Adipocyte (in vitro differentiated cells): ENCODE measurements at regions not wholly inside any gene's neighbourhood (a gene's known extent, or its start where the extent isn't known, plus 50 kb on each side); places are given as distances from the start of the nearest gene placed in this dataset.

Experiments used
- DNase-seq: peaks from one replicate; pipeline ENCODE4 v3.0.0-alpha.2; 2015; ENCODE audit warnings: low read depth
- H3K27me3 ChIP-seq: replicated peaks from 2 replicates; pipeline ENCODE4 v1.7.0; 2013; ENCODE audit warnings: mild to moderate bottlenecking, low read length, moderate library complexity; ENCODE audit not compliant: control insufficient read depth, insufficient read depth
- H3K36me3 ChIP-seq: 2 replicates; pipeline ENCODE4 v1.7.0; 2013; ENCODE audit warnings: low read length, mild to moderate bottlenecking, moderate library complexity; ENCODE audit not compliant: control insufficient read depth, insufficient read depth, severe bottlenecking
- H3K4me1 ChIP-seq: 2 replicates; pipeline ENCODE4 v1.7.0; 2013; ENCODE audit warnings: mild to moderate bottlenecking, low read length, moderate library complexity; ENCODE audit not compliant: control insufficient read depth, insufficient read depth
- H3K4me3 ChIP-seq: 2 replicates; pipeline ENCODE4 v1.7.0; 2013; ENCODE audit warnings: mild to moderate bottlenecking, low read length, moderate library complexity
- H3K9ac ChIP-seq: 2 replicates; pipeline ENCODE4 v1.7.0; 2013; ENCODE audit warnings: mild to moderate bottlenecking, low read length, moderate library complexity
- H3K9me3 ChIP-seq: 2 replicates; pipeline ENCODE4 v1.7.0; 2013; ENCODE audit warnings: mild to moderate bottlenecking, low read length, moderate library complexity; ENCODE audit not compliant: control insufficient read depth

DNA sequence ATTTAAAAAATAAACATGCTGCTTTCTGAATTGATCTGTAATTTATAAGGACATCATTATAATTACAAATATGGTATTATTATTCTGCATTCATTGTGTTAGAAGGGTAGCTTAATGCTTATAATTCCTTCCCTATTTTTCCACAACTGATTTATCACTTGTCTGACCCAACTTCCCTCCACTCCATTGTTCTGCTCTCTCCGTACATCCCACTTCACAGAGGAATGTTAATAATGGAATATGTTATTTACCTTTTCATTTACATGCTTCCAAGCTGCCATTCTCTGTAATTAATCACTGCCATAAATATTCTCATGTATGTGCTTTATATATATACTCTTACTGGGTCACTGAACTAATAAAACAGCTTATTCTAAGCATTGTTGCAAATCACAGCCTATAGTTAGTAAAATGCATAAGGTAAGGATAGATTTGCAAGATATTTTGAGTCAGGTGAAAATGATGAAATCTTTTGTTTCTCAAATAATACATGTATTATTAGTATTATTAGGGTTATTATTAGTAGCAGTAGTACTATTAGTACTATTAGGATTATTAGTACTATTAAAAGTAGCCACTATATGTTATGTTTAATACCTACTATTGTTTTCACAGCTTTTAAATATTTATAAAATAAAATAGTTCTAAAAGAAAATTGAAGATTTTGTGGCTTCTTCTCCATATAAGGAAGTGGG lies 70.6 kb upstream of the NEK7 start:
- H3K9ac ChIP-seq, result no peak overlapping the region
- DNase-seq, result no peak
- H3K36me3 ChIP-seq, result no peaks in the 10 kb centered on the region
- no peak overlapping the region for H3K4me3 ChIP-seq
- no peaks in the 10 kb centered on the region for H3K4me1 ChIP-seq
- H3K27me3 ChIP-seq, result no peaks in the 10 kb centered on the region
- no peaks in the 10 kb centered on the region for H3K9me3 ChIP-seq

- Histone ChIP-seq H3K27me3 (no peaks in the 10 kb centered on the region), H3K4me1 (no peaks in the 10 kb centered on the region), H3K4me3 (no peak overlapping the region), H3K9ac (no peak overlapping the region), H3K9me3 (no peaks in the 10 kb centered on the region), H3K36me3 (no peaks in the 10 kb centered on the region)
- no peak for DNase-seq
Observed at GRCh38 chr1:198087831-198088230, 69.0 kb upstream of the NEK7 start.

GRCh38 chr1:198088360-198089071 lies 68.3 kb upstream of the NEK7 start:
- Histone ChIP-seq H3K9ac (no peak overlapping the region), H3K4me3 (no peak overlapping the region), H3K36me3 (no peaks in the 10 kb centered on the region), H3K9me3 (no peaks in the 10 kb centered on the region), H3K4me1 (no peaks in the 10 kb centered on the region), H3K27me3 (no peaks in the 10 kb centered on the region)
- peak; percentile 83 for DNase-seq

DNA sequence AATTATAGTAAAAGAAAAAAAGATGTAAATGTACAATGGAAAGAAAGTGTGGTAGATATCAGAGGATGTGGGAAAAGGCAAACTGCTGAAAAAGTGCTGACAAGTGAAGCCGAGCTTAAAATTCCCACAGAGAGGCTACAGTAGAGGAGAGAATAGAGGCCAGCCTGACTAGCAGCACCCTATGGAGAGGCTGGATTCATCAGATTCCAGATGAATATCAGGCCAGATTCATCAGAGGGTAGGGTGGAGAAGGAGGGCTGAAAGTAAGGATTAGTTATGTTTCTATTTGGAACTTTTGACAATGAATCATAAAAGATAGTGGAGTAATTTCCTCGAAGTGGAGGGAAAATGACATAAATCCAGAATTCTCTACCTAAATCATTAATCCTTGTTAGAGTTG lies 60.4 kb upstream of the NEK7 start:
- H3K4me3 ChIP-seq, result no peak overlapping the region
- no peaks in the 10 kb centered on the region for H3K9me3 ChIP-seq
- peak; percentile 56 for DNase-seq

GRCh38 chr1:198099755-198100154 lies 57.0 kb upstream of the NEK7 start:
- no peaks in the 10 kb centered on the region for H3K27me3 ChIP-seq
- DNase-seq, result no peak
- H3K36me3 ChIP-seq, result no peaks in the 10 kb centered on the region
- no peak overlapping the region for H3K4me3 ChIP-seq
- H3K4me1 ChIP-seq, result peaks cover 11% of the 10 kb centered on the region
- no peak overlapping the region for H3K9ac ChIP-seq
- H3K9me3 ChIP-seq, result no peaks in the 10 kb centered on the region

More for the DNA sequence above, 60.4 kb upstream of the NEK7 start:
- Histone ChIP-seq H3K27me3 (no peaks in the 10 kb centered on the region), H3K36me3 (no peaks in the 10 kb centered on the region), H3K9ac (no peak overlapping the region), H3K4me1 (no peaks in the 10 kb centered on the region)

DNA sequence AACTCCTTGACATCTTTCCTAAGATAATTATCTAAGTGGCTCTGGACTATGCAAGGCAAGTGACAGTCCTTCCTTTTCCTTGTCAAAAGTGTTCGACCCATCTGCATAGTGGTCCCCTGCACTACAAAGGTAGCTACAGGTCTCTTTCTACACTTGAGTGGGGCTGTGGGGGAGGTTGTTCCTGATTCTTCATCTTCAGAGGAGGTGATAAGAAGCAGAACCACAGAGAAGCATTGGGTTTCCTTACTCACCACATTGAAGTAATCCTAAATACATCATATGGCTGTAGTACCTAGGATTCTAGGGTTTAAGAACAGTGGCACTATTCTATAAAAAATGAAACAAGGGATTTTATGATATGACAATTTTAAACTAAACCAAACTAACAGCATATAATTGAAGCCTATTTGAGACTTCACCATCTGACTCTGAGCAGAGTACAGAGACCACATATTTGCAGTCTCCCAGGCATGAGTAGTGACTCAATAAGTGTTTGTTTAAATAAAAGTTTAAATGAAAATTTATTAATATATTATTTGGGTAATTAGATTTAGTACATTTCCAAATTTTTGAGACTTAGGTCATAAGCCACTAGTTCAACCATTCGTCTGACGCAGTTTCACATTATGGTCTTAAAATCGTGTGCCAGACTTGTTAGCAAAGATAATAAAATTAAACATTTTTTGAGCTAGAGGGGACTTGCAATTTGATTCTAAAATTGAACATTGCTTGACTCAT lies 54.9 kb upstream of the NEK7 start:
- no peaks in the 10 kb centered on the region for H3K27me3 ChIP-seq
- no peaks in the 10 kb centered on the region for H3K9me3 ChIP-seq
- no peak for DNase-seq
- H3K36me3 ChIP-seq, result no peaks in the 10 kb centered on the region
- H3K4me3 ChIP-seq, result peak overlapping the region; percentile 33
- H3K9ac ChIP-seq, result peak overlapping the region; percentile 17
- H3K4me1 ChIP-seq, result peaks cover 11% of the 10 kb centered on the region

GRCh38 chr1:198102454-198102827 lies 54.4 kb upstream of the NEK7 start:
- Histone ChIP-seq H3K36me3 (no peaks in the 10 kb centered on the region), H3K4me1 (peaks cover 11% of the 10 kb centered on the region), H3K9ac (peak overlapping the region; percentile 17), H3K27me3 (no peaks in the 10 kb centered on the region), H3K4me3 (peak overlapping the region; percentile 33), H3K9me3 (no peaks in the 10 kb centered on the region)
- peak; percentile 41 for DNase-seq

GRCh38 chr1:198105185-198105584 lies 51.6 kb upstream of the NEK7 start:
- no peaks in the 10 kb centered on the region for H3K9me3 ChIP-seq
- H3K9ac ChIP-seq, result no peak overlapping the region
- no peak overlapping the region for H3K4me3 ChIP-seq
- no peaks in the 10 kb centered on the region for H3K36me3 ChIP-seq
- no peak for DNase-seq
- H3K27me3 ChIP-seq, result no peaks in the 10 kb centered on the region
- H3K4me1 ChIP-seq, result peaks cover 14% of the 10 kb centered on the region

GRCh38 chr1:198106011-198106410 lies 50.8 kb upstream of the NEK7 start:
- Histone ChIP-seq H3K27me3 (no peaks in the 10 kb centered on the region), H3K4me1 (peaks cover 14% of the 10 kb centered on the region), H3K36me3 (no peaks in the 10 kb centered on the region), H3K4me3 (no peak overlapping the region), H3K9ac (no peak overlapping the region), H3K9me3 (no peaks in the 10 kb centered on the region)
- no peak for DNase-seq
